Neural progenitor cell (in vitro differentiated cells): ENCODE measurements at regions not wholly inside any gene's neighbourhood (a gene's known extent, or its start where the extent isn't known, plus 50 kb on each side); places are given as distances from the start of the nearest gene placed in this dataset.

ENCODE experiments used
- EZH2 ChIP-seq: fragments of 200-600 bp; sonication (generic); IDR thresholded peaks from 2 replicates; pipeline ENCODE4 v1.6.1; 2017; ENCODE audit warnings: antibody characterized with exemption, mild to moderate bottlenecking, moderate library complexity
- EZH2phosphoT487 ChIP-seq: fragments of 200-600 bp; sonication (generic); IDR thresholded peaks from 2 replicates; pipeline ENCODE4 v1.6.1; 2017; ENCODE audit warnings: antibody characterized with exemption
- TF ChIP-seq, protein P1 (sequence below): fragments of 200-600 bp; sonication (generic); IDR thresholded peaks from 2 replicates; pipeline ENCODE4 v1.5.1; 2017; ENCODE audit warnings: antibody characterized with exemption, mild to moderate bottlenecking

GRCh38 chr2:55105456-55105855 lies 55.2 kb upstream of the RTN4 start:
- TF ChIP-seq, protein P1, sequence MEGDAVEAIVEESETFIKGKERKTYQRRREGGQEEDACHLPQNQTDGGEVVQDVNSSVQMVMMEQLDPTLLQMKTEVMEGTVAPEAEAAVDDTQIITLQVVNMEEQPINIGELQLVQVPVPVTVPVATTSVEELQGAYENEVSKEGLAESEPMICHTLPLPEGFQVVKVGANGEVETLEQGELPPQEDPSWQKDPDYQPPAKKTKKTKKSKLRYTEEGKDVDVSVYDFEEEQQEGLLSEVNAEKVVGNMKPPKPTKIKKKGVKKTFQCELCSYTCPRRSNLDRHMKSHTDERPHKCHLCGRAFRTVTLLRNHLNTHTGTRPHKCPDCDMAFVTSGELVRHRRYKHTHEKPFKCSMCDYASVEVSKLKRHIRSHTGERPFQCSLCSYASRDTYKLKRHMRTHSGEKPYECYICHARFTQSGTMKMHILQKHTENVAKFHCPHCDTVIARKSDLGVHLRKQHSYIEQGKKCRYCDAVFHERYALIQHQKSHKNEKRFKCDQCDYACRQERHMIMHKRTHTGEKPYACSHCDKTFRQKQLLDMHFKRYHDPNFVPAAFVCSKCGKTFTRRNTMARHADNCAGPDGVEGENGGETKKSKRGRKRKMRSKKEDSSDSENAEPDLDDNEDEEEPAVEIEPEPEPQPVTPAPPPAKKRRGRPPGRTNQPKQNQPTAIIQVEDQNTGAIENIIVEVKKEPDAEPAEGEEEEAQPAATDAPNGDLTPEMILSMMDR, result no peak
- TF ChIP-seq EZH2, result no peak
- no peak for TF ChIP-seq EZH2phosphoT487
